Loucy (cell line): ENCODE measurements at regions not wholly inside any gene's neighbourhood (a gene's known extent, or its start where the extent isn't known, plus 50 kb on each side); places are given as distances from the start of the nearest gene placed in this dataset.

Experiments
- H2AFZ ChIP-seq: fragments of 200-600 bp; sonication (generic); 2 replicates; pipeline ENCODE4 v1.6.0; 2016; ENCODE audit warnings: antibody characterized with exemption, mild to moderate bottlenecking, low read length, moderate library complexity
- H3F3A ChIP-seq: fragments of 200-600 bp; 2 replicates; pipeline ENCODE4 v1.6.0; 2016; ENCODE audit warnings: antibody characterized with exemption, low read depth, mild to moderate bottlenecking
- H3K27me3 ChIP-seq: fragments of 200-600 bp; sonication (generic); 2 replicates; pipeline ENCODE4 v1.6.1; 2014; ENCODE audit warnings: low read length, mild to moderate bottlenecking; ENCODE audit not compliant: insufficient read depth, poor library complexity, severe bottlenecking
- H3K36me3 ChIP-seq: fragments of 200-600 bp; sonication (generic); 2 replicates; pipeline ENCODE4 v1.6.1; 2016; ENCODE audit warnings: low read length; ENCODE audit not compliant: insufficient read depth
- H3K4me1 ChIP-seq: fragments of 200-600 bp; sonication (generic); 2 replicates; pipeline ENCODE4 v1.5.1; 2014; ENCODE audit warnings: low read length, mild to moderate bottlenecking; ENCODE audit not compliant: insufficient read depth, poor library complexity, severe bottlenecking
- H3K4me2 ChIP-seq: fragments of 200-600 bp; sonication (generic); 2 replicates; pipeline ENCODE4 v1.6.0; 2014; ENCODE audit warnings: antibody characterized with exemption, low read length, low read depth, mild to moderate bottlenecking; ENCODE audit not compliant: poor library complexity, severe bottlenecking
- H3K4me3 ChIP-seq: fragments of 200-600 bp; sonication (generic); 2 replicates; pipeline ENCODE4 v1.5.1; 2014; ENCODE audit warnings: low read length, mild to moderate bottlenecking, mixed read lengths; ENCODE audit not compliant: poor library complexity, severe bottlenecking
- H3K79me2 ChIP-seq: fragments of 200-600 bp; sonication (generic); 2 replicates; pipeline ENCODE4 v1.6.1; 2014; ENCODE audit warnings: low read length; ENCODE audit not compliant: insufficient read depth
- H3K9ac ChIP-seq: fragments of 200-600 bp; sonication (generic); 2 replicates; pipeline ENCODE4 v1.6.0; 2014; ENCODE audit warnings: mild to moderate bottlenecking, low read depth, low read length, moderate library complexity; ENCODE audit not compliant: poor library complexity, severe bottlenecking
- H3K9me2 ChIP-seq: fragments of 200-600 bp; sonication (generic); replicated peaks from 2 replicates; pipeline ENCODE4 v1.6.1; 2016; ENCODE audit warnings: low read depth, low read length, mixed read lengths
- H3K9me3 ChIP-seq: fragments of 200-600 bp; sonication (generic); 2 replicates; pipeline ENCODE4 v1.6.1; 2014; ENCODE audit warnings: mild to moderate bottlenecking, antibody characterized with exemption, low read length, low read depth; ENCODE audit not compliant: insufficient read depth
- H4K20me1 ChIP-seq: fragments of 200-600 bp; sonication (generic); 2 replicates; pipeline ENCODE4 v1.6.0; 2014; ENCODE audit warnings: antibody characterized with exemption, low read length, mild to moderate bottlenecking; ENCODE audit not compliant: insufficient read depth, poor library complexity, severe bottlenecking
- CTCF ChIP-seq: fragments of 200-600 bp; sonication (generic); conservative IDR thresholded peaks from 2 replicates; pipeline ENCODE4 v1.5.1; 2014; ENCODE audit warnings: mild to moderate bottlenecking, antibody characterized with exemption, low read length
- EZH2phosphoT487 ChIP-seq: fragments of 200-600 bp; IDR thresholded peaks from 2 replicates; pipeline ENCODE4 v1.6.1; 2018; ENCODE audit warnings: antibody characterized with exemption, mild to moderate bottlenecking, moderate library complexity, borderline replicate concordance

GRCh38 chr2:164046040-164046439, 310.2 kb upstream of the FIGN start:
- H3K36me3 ChIP-seq: no peaks in the 10 kb centered on the region
- no peaks in the 10 kb centered on the region for H3K9me3 ChIP-seq
- H4K20me1 ChIP-seq: no peaks in the 10 kb centered on the region
- H3K27me3 ChIP-seq: no peaks in the 10 kb centered on the region
- no peaks in the 10 kb centered on the region for H3K79me2 ChIP-seq
- TF ChIP-seq CTCF: no peak
- TF ChIP-seq EZH2phosphoT487: no peak
- H3K4me2 ChIP-seq: no peak overlapping the region
- no peaks in the 10 kb centered on the region for H3F3A ChIP-seq
- H3K9ac ChIP-seq: no peak overlapping the region
- no peaks in the 10 kb centered on the region for H3K4me1 ChIP-seq
- H3K9me2 ChIP-seq: no peaks in the 10 kb centered on the region
- no peak overlapping the region for H3K4me3 ChIP-seq
- H2AFZ ChIP-seq: no peak overlapping the region

GRCh38 chr2:164044622-164045021, 308.8 kb upstream of the FIGN start:
- H3K4me1 ChIP-seq: no peaks in the 10 kb centered on the region
- no peaks in the 10 kb centered on the region for H3K79me2 ChIP-seq
- H3K4me2 ChIP-seq: no peak overlapping the region
- no peak overlapping the region for H3K9ac ChIP-seq
- H3K9me2 ChIP-seq: no peaks in the 10 kb centered on the region
- TF ChIP-seq CTCF: no peak
- TF ChIP-seq EZH2phosphoT487: no peak
- no peaks in the 10 kb centered on the region for H3K27me3 ChIP-seq
- no peaks in the 10 kb centered on the region for H3K9me3 ChIP-seq
- H4K20me1 ChIP-seq: no peaks in the 10 kb centered on the region
- H2AFZ ChIP-seq: no peak overlapping the region
- H3F3A ChIP-seq: no peaks in the 10 kb centered on the region
- H3K4me3 ChIP-seq: no peak overlapping the region
- H3K36me3 ChIP-seq: no peaks in the 10 kb centered on the region

GRCh38 chr2:164039270-164039669, 303.5 kb upstream of the FIGN start:
- Histone ChIP-seq H3K27me3 (no peaks in the 10 kb centered on the region), H3K9ac (no peak overlapping the region), H4K20me1 (no peaks in the 10 kb centered on the region), H2AFZ (no peak overlapping the region), H3F3A (no peaks in the 10 kb centered on the region), H3K4me1 (no peaks in the 10 kb centered on the region), H3K9me2 (no peaks in the 10 kb centered on the region), H3K79me2 (no peaks in the 10 kb centered on the region), H3K4me3 (no peak overlapping the region), H3K9me3 (no peaks in the 10 kb centered on the region), H3K36me3 (no peaks in the 10 kb centered on the region), H3K4me2 (no peak overlapping the region)
- TF ChIP-seq CTCF (no peak), EZH2phosphoT487 (no peak)
